B cell (primary cell): ENCODE measurements at regions not wholly inside any gene's neighbourhood (a gene's known extent, or its start where the extent isn't known, plus 50 kb on each side); places are given as distances from the start of the nearest gene placed in this dataset.

ENCODE experiments used
- ATAC-seq: fragments of 200-7000 bp; cut with Tn5 transposase; one replicate; pipeline ENCODE4 v1.10.0; 2021; ENCODE audit warnings: low read depth, mild to moderate bottlenecking, moderate number of reproducible peaks, moderate library complexity
- CTCF ChIA-PET: fragments of 350-600 bp; sonication (Branson Sonifier 250); formaldehyde crosslinking; loops from one replicate; lab custom pipeline; 2021; ENCODE audit warnings: antibody characterized with exemption, inconsistent platforms; lab: Charles Lee
- POLR2A ChIA-PET: fragments of 350-600 bp; sonication (Branson Sonifier 250); formaldehyde crosslinking; loops from one replicate; lab custom pipeline; 2021; ENCODE audit warnings: antibody characterized with exemption; lab: Charles Lee
- DNase-seq: peaks from one replicate; pipeline ENCODE4 v3.0.0; 2013
- H2AFZ ChIP-seq: 2 replicates; pipeline ENCODE4 v1.6.1; 2012; ENCODE audit warnings: mild to moderate bottlenecking, low read depth, low read length; ENCODE audit not compliant: insufficient read depth, poor library complexity, severe bottlenecking
- H3K27ac ChIP-seq, 2 donors: 1 replicate in 1 of 2; 2 replicates in 1 of 2; pipeline ENCODE4 v1.5.1; 2012 to 2013; ENCODE audit warnings: low read length in 2 of 2, mild to moderate bottlenecking in 2 of 2, moderate library complexity in 1 of 2
- H3K27me3 ChIP-seq, 4 experiments: fragments of 200-600 bp in 1 of 4; sonication (generic) in 1 of 4; replicated peaks in 1 of 4; 1 replicate in 2 of 4; 2 replicates in 2 of 4; pipeline versions ENCODE4 v1.6.1 to v1.7.0; 2013 to 2016; ENCODE audit warnings: low read length in 3 of 4, mild to moderate bottlenecking in 2 of 4, mixed read lengths in 1 of 4, moderate library complexity in 1 of 4; ENCODE audit not compliant: insufficient read depth in 4 of 4, control insufficient read depth in 3 of 4; ENCODE audit errors: control extremely low read depth in 1 of 4
- H3K36me3 ChIP-seq, 2 experiments: replicated peaks in 1 of 2; 1 replicate in 1 of 2; 2 replicates in 1 of 2; pipeline versions ENCODE4 v1.6.1 to v1.7.1; 2013; ENCODE audit warnings: low read length in 1 of 2; ENCODE audit not compliant: insufficient read depth in 2 of 2, control insufficient read depth in 1 of 2; ENCODE audit errors: control extremely low read depth in 1 of 2, extremely low read depth in 1 of 2
- H3K4me1 ChIP-seq, 2 donors: fragments of 200-600 bp in 1 of 2; sonication (generic) in 1 of 2; 1 replicate in 1 of 2; 2 replicates in 1 of 2; pipeline versions ENCODE4 v1.5.1 to v1.6.1; 2013 to 2017; ENCODE audit warnings: low read length in 2 of 2; ENCODE audit not compliant: control insufficient read depth in 2 of 2, insufficient read depth in 2 of 2
- H3K4me2 ChIP-seq: replicated peaks from 2 replicates; pipeline ENCODE3; 2012; ENCODE audit warnings: mild to moderate bottlenecking, low read depth, low read length; ENCODE audit not compliant: poor library complexity, severe bottlenecking
- H3K4me3 ChIP-seq, 5 experiments: fragments of 200-600 bp in 1 of 5; sonication (generic) in 1 of 5; 1 replicate in 3 of 5; 2 replicates in 2 of 5; pipeline versions ENCODE4 v1.5.1 to v1.7.0; 2011 to 2016; ENCODE audit warnings: low read length in 4 of 5, mild to moderate bottlenecking in 4 of 5, low read depth in 2 of 5, control low read depth in 1 of 5, moderate library complexity in 1 of 5; ENCODE audit not compliant: insufficient read depth in 1 of 5; ENCODE audit errors: control extremely low read depth in 1 of 5, extremely low read depth in 1 of 5
- H3K79me2 ChIP-seq: fragments of 200-600 bp; sonication (generic); one replicate; pipeline ENCODE4 v1.6.0; 2016; ENCODE audit warnings: low read length; ENCODE audit not compliant: control insufficient read depth, insufficient read depth
- H3K9ac ChIP-seq: fragments of 200-600 bp; sonication (generic); 2 replicates; pipeline ENCODE4 v1.6.1; 2017; ENCODE audit warnings: mild to moderate bottlenecking, low read length, moderate library complexity
- H3K9me3 ChIP-seq, 3 donors: one replicate each; pipeline versions ENCODE4 v1.6.1 to v1.7.1; 2013; ENCODE audit warnings: low read length in 2 of 3; ENCODE audit not compliant: control insufficient read depth in 2 of 3, insufficient read depth in 1 of 3; ENCODE audit errors: control extremely low read depth in 1 of 3
- H4K20me1 ChIP-seq: 2 replicates; pipeline ENCODE4 v1.6.0; 2012; ENCODE audit warnings: mild to moderate bottlenecking, low read length; ENCODE audit not compliant: insufficient read depth, control insufficient read depth, poor library complexity, severe bottlenecking
- H3K27ac Mint-ChIP-seq: one replicate; pipeline ENCODE4 v1.8.0; 2021; ENCODE audit warnings: mixed read lengths
- H3K27me3 Mint-ChIP-seq: one replicate; pipeline ENCODE4 v1.8.0; 2021; ENCODE audit warnings: mixed read lengths
- H3K4me1 Mint-ChIP-seq: one replicate; pipeline ENCODE4 v1.8.0; 2021; ENCODE audit warnings: mixed read lengths
- H3K4me3 Mint-ChIP-seq: one replicate; pipeline ENCODE4 v1.8.0; 2021; ENCODE audit warnings: mixed read lengths
- H3K9me3 Mint-ChIP-seq: one replicate; pipeline ENCODE4 v1.8.0; 2022; ENCODE audit warnings: mixed read lengths; ENCODE audit not compliant: insufficient read depth
- CTCF ChIP-seq: fragments of 200-600 bp; IDR thresholded peaks from one replicate; pipeline ENCODE4 v1.8.0; 2022; ENCODE audit warnings: antibody characterized with exemption, mild to moderate bottlenecking
- EZH2 ChIP-seq: IDR thresholded peaks from 2 replicates; pipeline ENCODE4 v1.6.1; 2012; ENCODE audit warnings: borderline replicate concordance, low read depth, mild to moderate bottlenecking, moderate library complexity, low read length; ENCODE audit not compliant: insufficient read depth, poor library complexity, severe bottlenecking
- WGBS: methylation state at CpG from one replicate; pipeline ENCODE4 v1.1.5; 2013; ENCODE audit warnings: missing lambda C conversion rate; ENCODE audit not compliant: insufficient coverage; 5-methylcytosine and 5-hydroxymethylcytosine counted together
- intact Hi-C: fragments of 100-400 bp; cut with micrococcal nuclease; formaldehyde crosslinking; loops from one replicate; pipeline ENCODE4 v1.10.0; 2022

- no peaks in the 10 kb centered on the region for H3K4me1 Mint-ChIP-seq
- H4K20me1 ChIP-seq = no peaks in the 10 kb centered on the region
- no peak overlapping the region for H3K4me3 ChIP-seq
- DNase-seq (no peak), ATAC-seq (no peak)
- no peak overlapping the region for H3K27ac Mint-ChIP-seq
- H3K4me3 Mint-ChIP-seq = no peak overlapping the region
- no peaks in the 10 kb centered on the region for H3K27me3 ChIP-seq
- H3K27ac ChIP-seq = no peak overlapping the region
- H3K9ac ChIP-seq = no peak overlapping the region
- peaks cover 0 to 5% (median 0%) of the 10 kb centered on the region in 3 donors for H3K9me3 ChIP-seq
- H3K4me2 ChIP-seq = no peak overlapping the region
- ChIA-PET CTCF (no interaction called here), POLR2A (no interaction called here)
- H2AFZ ChIP-seq = no peak overlapping the region
- no peaks in the 10 kb centered on the region for H3K79me2 ChIP-seq
- 92% methylated on average over 7 of the region's 8 CpGs for WGBS
- no peaks in the 10 kb centered on the region for H3K9me3 Mint-ChIP-seq
- H3K36me3 ChIP-seq = no peaks in the 10 kb centered on the region
- no peak for TF ChIP-seq CTCF
- TF ChIP-seq EZH2 = no peak
- intact Hi-C loops = no loop called here
- H3K27me3 Mint-ChIP-seq = no peaks in the 10 kb centered on the region
- H3K4me1 ChIP-seq = no peaks in the 10 kb centered on the region
Measured at GRCh38 chr5:29882036-29882435, 1311.5 kb upstream of the CDH6 start.

GRCh38 chr5:29879401-29879800, 1314.1 kb upstream of the CDH6 start:
- Histone ChIP-seq H3K27me3 (no peaks in the 10 kb centered on the region), H3K9ac (no peak overlapping the region), H2AFZ (no peak overlapping the region), H3K4me3 (no peak overlapping the region), H3K4me1 (no peaks in the 10 kb centered on the region), H3K4me2 (no peak overlapping the region), H3K27ac (no peak overlapping the region), H3K36me3 (no peaks in the 10 kb centered on the region), H3K79me2 (no peaks in the 10 kb centered on the region), H3K9me3 (no peaks in the 10 kb centered on the region), H4K20me1 (no peaks in the 10 kb centered on the region)
- WGBS = no CpG with 5 or more reads among the region's 6 CpGs
- TF ChIP-seq CTCF = no peak
- TF ChIP-seq EZH2 = no peak
- Mint-ChIP-seq H3K4me3 (no peak overlapping the region), H3K4me1 (no peaks in the 10 kb centered on the region), H3K9me3 (peaks cover 3% of the 10 kb centered on the region), H3K27ac (no peak overlapping the region), H3K27me3 (no peaks in the 10 kb centered on the region)
- POLR2A ChIA-PET = no interaction called here
- intact Hi-C loops = no loop called here
- CTCF ChIA-PET = no interaction called here
- DNase-seq (no peak), ATAC-seq (no peak)
